K562 (cell line): ENCODE measurements at regions not wholly inside any gene's neighbourhood (a gene's known extent, or its start where the extent isn't known, plus 50 kb on each side); places are given as distances from the start of the nearest gene placed in this dataset.

Experiments
- CXXC5 ChIP-seq: fragments of 250-450 bp; sonication (Bioruptor Pico); IDR thresholded peaks from 2 replicates; pipeline ENCODE4 v1.8.0; 2022; ENCODE audit warnings: inconsistent platforms, mild to moderate bottlenecking, moderate library complexity
- KAT8 ChIP-seq: fragments of 450-650 bp; IDR thresholded peaks from 2 replicates; pipeline ENCODE4 v1.6.1; 2016; ENCODE audit warnings: low read depth, mild to moderate bottlenecking
- TBP ChIP-seq: optimal IDR thresholded peaks from 2 replicates; pipeline ENCODE3; 2011; ENCODE audit warnings: low read depth, low read length, improper control_type of control experiment
- TEAD4 ChIP-seq, 2 experiments: sonication (generic) in 1 of 2; formaldehyde crosslinking in 1 of 2; IDR thresholded peaks; 2 replicates each; pipeline versions ENCODE4 v1.6.1 to v1.8.0; 2012 to 2022; ENCODE audit warnings: borderline replicate concordance in 1 of 2, inconsistent platforms in 1 of 2, low read length in 1 of 2, mild to moderate bottlenecking in 1 of 2, missing genetic modification reagents in 1 of 2
- ZNF253 ChIP-seq: fragments of 250-450 bp; sonication (Bioruptor Pico); conservative IDR thresholded peaks from 2 replicates; pipeline ENCODE4 v1.6.1; 2021; ENCODE audit warnings: mild to moderate bottlenecking
- TF ChIP-seq, protein P1 (sequence below), 2 experiments: fragments of 450-650 bp; IDR thresholded peaks; 2 replicates each; pipeline ENCODE4 v1.6.1; 2016; ENCODE audit warnings: mild to moderate bottlenecking in 2 of 2, borderline replicate concordance in 1 of 2, low read depth in 1 of 2, moderate library complexity in 1 of 2
- TF ChIP-seq, protein P2 (sequence below): fragments of 250-450 bp; sonication (Bioruptor Pico); IDR thresholded peaks from 2 replicates; pipeline ENCODE4 v1.4.0; 2020; ENCODE audit warnings: mild to moderate bottlenecking, moderate library complexity
- TF ChIP-seq, protein P3 (sequence below): fragments of 450-650 bp; conservative IDR thresholded peaks from 2 replicates; pipeline ENCODE4 v1.6.1; 2016; ENCODE audit warnings: missing genetic modification characterization, low read depth, mild to moderate bottlenecking, control low read depth, missing compliant biosample characterization

DNA sequence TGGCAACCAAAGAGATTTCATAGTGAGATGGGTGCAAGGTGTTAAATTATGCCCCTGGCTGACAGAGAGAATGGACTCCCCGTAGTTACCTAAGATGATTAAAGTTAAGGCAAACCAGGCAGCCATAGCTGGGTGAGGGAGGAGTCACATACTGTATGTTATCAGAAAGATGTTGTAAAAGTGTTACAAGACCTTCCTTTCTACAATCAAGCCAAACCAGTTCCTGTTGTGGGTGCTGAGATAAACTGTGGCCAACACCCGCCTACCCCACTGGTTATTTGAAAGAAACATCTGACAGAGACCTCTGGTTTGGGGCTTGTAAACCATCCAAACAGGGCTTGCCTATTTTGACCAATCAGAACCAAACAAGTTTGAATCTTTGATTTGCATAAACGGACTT is 684.7 kb upstream of the NUDT12 start (continued):
- TF ChIP-seq, protein P1, sequence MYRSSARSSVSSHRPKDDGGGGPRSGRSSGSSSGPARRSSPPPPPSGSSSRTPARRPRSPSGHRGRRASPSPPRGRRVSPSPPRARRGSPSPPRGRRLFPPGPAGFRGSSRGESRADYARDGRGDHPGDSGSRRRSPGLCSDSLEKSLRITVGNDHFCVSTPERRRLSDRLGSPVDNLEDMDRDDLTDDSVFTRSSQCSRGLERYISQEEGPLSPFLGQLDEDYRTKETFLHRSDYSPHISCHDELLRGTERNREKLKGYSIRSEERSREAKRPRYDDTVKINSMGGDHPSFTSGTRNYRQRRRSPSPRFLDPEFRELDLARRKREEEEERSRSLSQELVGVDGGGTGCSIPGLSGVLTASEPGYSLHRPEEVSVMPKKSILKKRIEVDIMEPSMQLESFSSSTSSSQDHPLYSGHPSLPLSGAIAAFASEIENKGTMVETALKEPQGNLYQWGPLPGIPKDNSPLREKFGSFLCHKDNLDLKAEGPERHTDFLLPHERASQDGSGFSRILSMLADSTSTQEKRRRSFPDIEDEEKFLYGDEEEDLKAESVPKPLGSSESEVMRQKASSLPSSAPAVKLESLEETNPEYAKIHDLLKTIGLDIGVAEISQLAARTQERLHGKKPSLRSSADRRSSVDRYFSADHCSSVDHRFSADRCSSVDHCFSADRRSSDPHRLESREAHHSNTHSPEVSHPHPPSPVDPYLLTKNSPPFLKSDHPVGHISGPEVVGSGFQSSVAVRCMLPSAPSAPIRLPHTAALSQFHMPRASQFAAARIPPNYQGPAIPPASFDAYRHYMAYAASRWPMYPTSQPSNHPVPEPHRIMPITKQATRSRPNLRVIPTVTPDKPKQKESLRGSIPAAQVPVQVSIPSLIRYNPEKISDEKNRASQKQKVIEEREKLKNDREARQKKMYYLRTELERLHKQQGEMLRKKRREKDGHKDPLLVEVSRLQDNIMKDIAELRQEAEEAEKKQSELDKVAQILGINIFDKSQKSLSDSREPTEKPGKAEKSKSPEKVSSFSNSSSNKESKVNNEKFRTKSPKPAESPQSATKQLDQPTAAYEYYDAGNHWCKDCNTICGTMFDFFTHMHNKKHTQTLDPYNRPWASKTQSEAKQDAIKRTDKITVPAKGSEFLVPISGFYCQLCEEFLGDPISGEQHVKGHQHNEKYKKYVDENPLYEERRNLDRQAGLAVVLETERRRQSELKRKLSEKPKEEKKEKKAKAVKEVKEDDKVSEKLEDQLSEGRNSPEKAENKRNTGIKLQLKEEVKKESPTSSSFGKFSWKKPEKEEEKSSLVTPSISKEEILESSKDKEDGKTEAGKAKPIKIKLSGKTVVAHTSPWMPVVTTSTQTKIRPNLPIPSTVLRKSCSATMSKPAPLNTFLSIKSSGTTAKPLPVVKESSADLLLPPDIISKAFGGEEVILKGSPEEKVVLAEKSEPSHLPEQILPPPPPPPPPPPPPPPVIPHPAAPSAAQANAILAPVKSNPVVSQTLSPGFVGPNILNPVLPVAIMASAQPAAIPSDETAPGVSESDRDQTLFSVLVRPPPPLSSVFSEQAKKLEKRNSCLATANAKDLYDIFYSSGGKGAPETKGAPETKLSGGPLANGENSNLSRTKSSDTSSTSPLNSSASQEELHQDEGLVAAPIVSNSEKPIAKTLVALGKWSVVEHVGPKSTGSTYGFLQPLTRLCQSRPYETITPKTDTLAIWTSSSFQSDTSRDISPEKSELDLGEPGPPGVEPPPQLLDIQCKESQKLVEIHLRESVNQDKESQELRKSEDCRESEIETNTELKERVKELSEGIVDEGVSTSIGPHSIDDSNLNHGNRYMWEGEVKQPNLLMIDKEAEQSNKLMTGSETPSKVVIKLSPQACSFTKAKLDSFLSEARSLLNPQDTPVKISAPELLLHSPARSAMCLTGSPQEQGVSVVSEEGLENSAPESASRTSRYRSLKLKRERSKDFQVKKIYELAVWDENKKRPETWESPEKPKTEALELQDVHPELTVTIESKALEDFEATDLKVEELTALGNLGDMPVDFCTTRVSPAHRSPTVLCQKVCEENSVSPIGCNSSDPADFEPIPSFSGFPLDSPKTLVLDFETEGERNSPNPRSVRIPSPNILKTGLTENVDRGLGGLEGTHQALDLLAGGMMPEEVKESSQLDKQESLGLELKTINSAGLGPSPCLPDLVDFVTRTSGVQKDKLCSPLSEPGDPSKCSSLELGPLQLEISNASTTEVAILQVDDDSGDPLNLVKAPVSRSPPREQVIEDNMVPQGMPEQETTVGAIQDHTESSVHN (IDR thresholded peaks at IDR 0.05; ENCODE audit: borderline replicate concordance in 1 of 2, low read depth in 1 of 2), result no peak
- no peak for TF ChIP-seq KAT8
- TF ChIP-seq ZNF253, result no peak
- TF ChIP-seq CXXC5 (CRISPR knock-in tag), result no peak
- peak; percentile 35; the same call in 1 of the 2 replicates for TF ChIP-seq TEAD4 (IDR thresholded peaks at IDR 0.05; ENCODE audit: low read length)
- no peak for TF ChIP-seq TEAD4 (CRISPR knock-in tag; IDR thresholded peaks at IDR 0.05; ENCODE audit: borderline replicate concordance)
- TF ChIP-seq TBP, result no peak
- TF ChIP-seq, protein P2, sequence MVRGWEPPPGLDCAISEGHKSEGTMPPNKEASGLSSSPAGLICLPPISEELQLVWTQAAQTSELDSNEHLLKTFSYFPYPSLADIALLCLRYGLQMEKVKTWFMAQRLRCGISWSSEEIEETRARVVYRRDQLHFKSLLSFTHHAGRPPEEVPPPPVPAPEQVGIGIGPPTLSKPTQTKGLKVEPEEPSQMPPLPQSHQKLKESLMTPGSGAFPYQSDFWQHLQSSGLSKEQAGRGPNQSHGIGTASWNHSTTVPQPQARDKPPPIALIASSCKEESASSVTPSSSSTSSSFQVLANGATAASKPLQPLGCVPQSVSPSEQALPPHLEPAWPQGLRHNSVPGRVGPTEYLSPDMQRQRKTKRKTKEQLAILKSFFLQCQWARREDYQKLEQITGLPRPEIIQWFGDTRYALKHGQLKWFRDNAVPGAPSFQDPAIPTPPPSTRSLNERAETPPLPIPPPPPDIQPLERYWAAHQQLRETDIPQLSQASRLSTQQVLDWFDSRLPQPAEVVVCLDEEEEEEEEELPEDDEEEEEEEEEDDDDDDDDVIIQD (CRISPR knock-in tag), result no peak
- TF ChIP-seq, protein P3, sequence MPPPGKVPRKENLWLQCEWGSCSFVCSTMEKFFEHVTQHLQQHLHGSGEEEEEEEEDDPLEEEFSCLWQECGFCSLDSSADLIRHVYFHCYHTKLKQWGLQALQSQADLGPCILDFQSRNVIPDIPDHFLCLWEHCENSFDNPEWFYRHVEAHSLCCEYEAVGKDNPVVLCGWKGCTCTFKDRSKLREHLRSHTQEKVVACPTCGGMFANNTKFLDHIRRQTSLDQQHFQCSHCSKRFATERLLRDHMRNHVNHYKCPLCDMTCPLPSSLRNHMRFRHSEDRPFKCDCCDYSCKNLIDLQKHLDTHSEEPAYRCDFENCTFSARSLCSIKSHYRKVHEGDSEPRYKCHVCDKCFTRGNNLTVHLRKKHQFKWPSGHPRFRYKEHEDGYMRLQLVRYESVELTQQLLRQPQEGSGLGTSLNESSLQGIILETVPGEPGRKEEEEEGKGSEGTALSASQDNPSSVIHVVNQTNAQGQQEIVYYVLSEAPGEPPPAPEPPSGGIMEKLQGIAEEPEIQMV, result peak; percentile 86
